ENCODE measurements at regions not wholly inside any gene's neighbourhood (a gene's known extent, or its start where the extent isn't known, plus 50 kb on each side); places are given as distances from the start of the nearest gene placed in this dataset.

- Mint-ChIP-seq H3K27me3 (ENCODE audit: unreplicated experiment) (no peaks in the 10 kb centered on the region), H3K4me3 (ENCODE audit: low read depth, unreplicated experiment) (no peak overlapping the region), H3K9me3 (ENCODE audit: low read depth, unreplicated experiment) (peaks cover 4% of the 10 kb centered on the region), H3K4me1 (ENCODE audit: low read depth, unreplicated experiment) (no peaks in the 10 kb centered on the region), H3K36me3 (ENCODE audit: insufficient read depth, unreplicated experiment) (no peaks in the 10 kb centered on the region), H3K27ac (ENCODE audit: unreplicated experiment) (no peak overlapping the region)
- CTCF ChIA-PET: no interaction called here
- BruUV-seq (replicated peaks): no TSS peak
- intact Hi-C loops (cut with micrococcal nuclease; ENCODE audit: unreplicated experiment): no loop called here
- DNase-seq: no peak
- TF ChIP-seq CTCF (IDR thresholded peaks at IDR 0.05; ENCODE audit: unreplicated experiment): no peak
Observed at GRCh38 chr15:47607695-47608094, 109.6 kb upstream of the SEMA6D start.

GRCh38 chr15:47609693-47610092 lies 107.6 kb upstream of the SEMA6D start:
- Mint-ChIP-seq H3K27me3 (ENCODE audit: unreplicated experiment) (no peaks in the 10 kb centered on the region), H3K27ac (ENCODE audit: unreplicated experiment) (no peak overlapping the region), H3K4me3 (ENCODE audit: low read depth, unreplicated experiment) (no peak overlapping the region), H3K4me1 (ENCODE audit: low read depth, unreplicated experiment) (no peaks in the 10 kb centered on the region), H3K9me3 (ENCODE audit: low read depth, unreplicated experiment) (peaks cover 7% of the 10 kb centered on the region), H3K36me3 (ENCODE audit: insufficient read depth, unreplicated experiment) (no peaks in the 10 kb centered on the region)
- CTCF ChIA-PET: no interaction called here
- intact Hi-C loops (cut with micrococcal nuclease; ENCODE audit: unreplicated experiment): no loop called here
- no peak for TF ChIP-seq CTCF (IDR thresholded peaks at IDR 0.05; ENCODE audit: unreplicated experiment)
- no TSS peak for BruUV-seq (replicated peaks)
- no peak for DNase-seq

GRCh38 chr15:47610736-47611135 lies 106.6 kb upstream of the SEMA6D start:
- Mint-ChIP-seq H3K27ac (ENCODE audit: unreplicated experiment) (no peak overlapping the region), H3K4me3 (ENCODE audit: low read depth, unreplicated experiment) (no peak overlapping the region), H3K36me3 (ENCODE audit: insufficient read depth, unreplicated experiment) (no peaks in the 10 kb centered on the region), H3K4me1 (ENCODE audit: low read depth, unreplicated experiment) (no peaks in the 10 kb centered on the region), H3K27me3 (ENCODE audit: unreplicated experiment) (no peaks in the 10 kb centered on the region), H3K9me3 (ENCODE audit: low read depth, unreplicated experiment) (peaks cover 7% of the 10 kb centered on the region)
- no TSS peak for BruUV-seq (replicated peaks)
- intact Hi-C loops (cut with micrococcal nuclease; ENCODE audit: unreplicated experiment): no loop called here
- CTCF ChIA-PET: interaction anchor here (0.7 kb wide), 1 partner anchor 123 kb away, joined by 6 read pairs; no protein-coding TSS in a partner anchor
- DNase-seq: no peak
- no peak for TF ChIP-seq CTCF (IDR thresholded peaks at IDR 0.05; ENCODE audit: unreplicated experiment)

- Mint-ChIP-seq H3K36me3 (ENCODE audit: insufficient read depth, unreplicated experiment) (no peaks in the 10 kb centered on the region), H3K27ac (ENCODE audit: unreplicated experiment) (no peak overlapping the region), H3K4me3 (ENCODE audit: low read depth, unreplicated experiment) (no peak overlapping the region), H3K4me1 (ENCODE audit: low read depth, unreplicated experiment) (no peaks in the 10 kb centered on the region), H3K9me3 (ENCODE audit: low read depth, unreplicated experiment) (peaks cover 7% of the 10 kb centered on the region), H3K27me3 (ENCODE audit: unreplicated experiment) (no peaks in the 10 kb centered on the region)
- no TSS peak for BruUV-seq (replicated peaks)
- no peak for DNase-seq
- no peak for TF ChIP-seq CTCF (IDR thresholded peaks at IDR 0.05; ENCODE audit: unreplicated experiment)
- intact Hi-C loops (cut with micrococcal nuclease; ENCODE audit: unreplicated experiment): no loop called here
- CTCF ChIA-PET: no interaction called here
Observed at GRCh38 chr15:47614360-47615011, 102.8 kb upstream of the SEMA6D start.
